HCT116 (cell line): ENCODE measurements at regions not wholly inside any gene's neighbourhood (a gene's known extent, or its start where the extent isn't known, plus 50 kb on each side); places are given as distances from the start of the nearest gene placed in this dataset.

ENCODE experiments used
- ATAC-seq: fragments of 200-7000 bp; cut with Tn5 transposase; 2 replicates; pipeline ENCODE4 v1.9.1; 2020; ENCODE audit warnings: mild to moderate bottlenecking, moderate library complexity
- BruUV-seq: library from RNA; stranded (reverse); fragments of 400-500 nt; replicated peaks from 2 replicates; lab custom pipeline; 2021; lab: Mats Ljungman, UMichigan
- CTCF ChIA-PET: fragments of 300-600 bp; sonication (Branson Sonifier 250); formaldehyde crosslinking; loops from one replicate; lab custom pipeline; 2021; ENCODE audit warnings: antibody characterized with exemption; lab: Charles Lee
- POLR2A ChIA-PET: fragments of 300-600, 350-600 bp; sonication (Branson Sonifier 250); formaldehyde crosslinking; loops from one replicate; lab custom pipeline; 2021; ENCODE audit warnings: antibody characterized with exemption; lab: Charles Lee
- RAD21 ChIA-PET, 2 experiments: fragments of 300-600 bp; sonication (Branson Sonifier 250); formaldehyde crosslinking; loops; one replicate each; lab custom pipeline; 2023; ENCODE audit warnings: low total read pairs in 2 of 2; ENCODE audit not compliant: uncharacterized antibody in 2 of 2, unreplicated experiment in 2 of 2, low non-redundant PET in 1 of 2; lab: Charles Lee
- DNase-seq: peaks from one replicate; pipeline ENCODE4 v3.0.0-alpha.2; 2010; ENCODE audit warnings: low read depth, low spot score
- H2AFZ ChIP-seq: fragments of 200-600 bp; shearing (Covaris generic), sonication (generic); 2 replicates; pipeline ENCODE4 v1.6.1; 2017; ENCODE audit warnings: low read depth, mixed run types, mixed read lengths, antibody characterized with exemption, low read length; ENCODE audit not compliant: poor library complexity, severe bottlenecking
- H3K27ac ChIP-seq: 2 replicates; pipeline ENCODE4 v1.5.1; 2012; ENCODE audit warnings: low read depth, low read length
- H3K27me3 ChIP-seq: fragments of 200-600 bp; sonication (generic); 2 replicates; pipeline ENCODE4 v1.6.1; 2016; ENCODE audit warnings: mixed run types, low read length, mixed read lengths; ENCODE audit not compliant: insufficient read depth
- H3K36me3 ChIP-seq, 2 experiments: fragments of 200-500 bp in 1 of 2; fragments of 200-600 bp in 1 of 2; sonication (Bioruptor generic) in 1 of 2; sonication (generic) in 1 of 2; 2 replicates each; pipeline versions ENCODE4 v1.5.1 to v1.6.1; 2014 to 2016; ENCODE audit warnings: low read length in 2 of 2, inconsistent platforms in 1 of 2, mixed read lengths in 1 of 2, mixed run types in 1 of 2; ENCODE audit not compliant: insufficient read depth in 2 of 2, control insufficient read depth in 1 of 2
- H3K4me1 ChIP-seq, 2 experiments: fragments of 200-600 bp in 1 of 2; sonication (generic) in 1 of 2; 2 replicates each; pipeline versions ENCODE4 v1.5.1 to v1.6.1; 2012 to 2017; ENCODE audit warnings: low read length in 2 of 2, inconsistent platforms in 1 of 2, mild to moderate bottlenecking in 1 of 2, mixed read lengths in 1 of 2, mixed run types in 1 of 2, moderate library complexity in 1 of 2; ENCODE audit not compliant: insufficient read depth in 2 of 2, control insufficient read depth in 1 of 2
- H3K4me2 ChIP-seq: fragments of 200-600 bp; sonication (generic); 2 replicates; pipeline ENCODE4 v1.6.1; 2017; ENCODE audit warnings: mixed run types, low read length, mixed read lengths
- H3K4me3 ChIP-seq, 2 experiments: fragments of 200-600 bp in 1 of 2; sonication (generic) in 1 of 2; replicated peaks in 1 of 2; 2 replicates each; pipeline ENCODE4 v1.5.1; 2011 to 2016; ENCODE audit warnings: low read length in 2 of 2, control low read depth in 1 of 2, low read depth in 1 of 2, mild to moderate bottlenecking in 1 of 2, mixed read lengths in 1 of 2, mixed run types in 1 of 2
- H3K79me2 ChIP-seq: fragments of 200-600 bp; sonication (generic); 2 replicates; pipeline ENCODE4 v1.6.1; 2017; ENCODE audit warnings: mild to moderate bottlenecking, mixed run types, low read length, moderate library complexity, mixed read lengths; ENCODE audit not compliant: insufficient read depth
- H3K9ac ChIP-seq: fragments of 200-600 bp; sonication (generic); 2 replicates; pipeline ENCODE4 v1.6.1; 2016; ENCODE audit warnings: low read length, mixed read lengths
- H3K9me2 ChIP-seq: fragments of 200-600 bp; sonication (generic), shearing (Covaris generic); 2 replicates; pipeline ENCODE4 v1.6.1; 2017; ENCODE audit warnings: mixed run types, mild to moderate bottlenecking, moderate library complexity; ENCODE audit not compliant: insufficient read depth
- H3K9me3 ChIP-seq, 2 experiments: fragments of 200-500 bp in 1 of 2; fragments of 200-600 bp in 1 of 2; sonication (Bioruptor generic) in 1 of 2; sonication (generic) in 1 of 2; 2 replicates each; pipeline ENCODE4 v1.6.1; 2014 to 2017; ENCODE audit warnings: low read length in 2 of 2, mixed read lengths in 2 of 2, inconsistent platforms in 1 of 2, low read depth in 1 of 2, mild to moderate bottlenecking in 1 of 2, mixed run types in 1 of 2, moderate library complexity in 1 of 2; ENCODE audit not compliant: control insufficient read depth in 1 of 2, insufficient read depth in 1 of 2
- H4K20me1 ChIP-seq: fragments of 200-600 bp; sonication (generic), shearing (Covaris generic); 2 replicates; pipeline ENCODE4 v1.6.1; 2017; ENCODE audit warnings: mixed run types, mild to moderate bottlenecking, moderate library complexity; ENCODE audit not compliant: insufficient read depth
- EZH2 ChIP-seq: fragments of 200-600 bp; sonication (generic); IDR thresholded peaks from 2 replicates; pipeline ENCODE4 v1.6.1; 2017; ENCODE audit warnings: antibody characterized with exemption, mixed run types
- EZH2phosphoT487 ChIP-seq: fragments of 200-600 bp; IDR thresholded peaks from 2 replicates; pipeline ENCODE4 v1.6.1; 2018; ENCODE audit warnings: antibody characterized with exemption, borderline replicate concordance
- JUND ChIP-seq: IDR thresholded peaks from 2 replicates; pipeline ENCODE4 v1.6.1; 2012
- POLR2A ChIP-seq: IDR thresholded peaks from 2 replicates; pipeline ENCODE4 v1.7.0; 2011; ENCODE audit warnings: borderline replicate concordance; ENCODE audit not compliant: insufficient read depth, insufficient read length; ENCODE audit errors: extremely low read depth
- SRF ChIP-seq: IDR thresholded peaks from 2 replicates; pipeline ENCODE4 v1.6.1; 2012; ENCODE audit warnings: low read depth
- YY1 ChIP-seq: IDR thresholded peaks from 2 replicates; pipeline ENCODE4 v1.6.1; 2011; ENCODE audit warnings: low read length, low read depth, moderate library complexity, mild to moderate bottlenecking; ENCODE audit not compliant: insufficient replicate concordance; ENCODE audit errors: extremely low read depth
- ZFX ChIP-seq: fragments of 450-650 bp; IDR thresholded peaks from 2 replicates; pipeline ENCODE4 v1.6.1; 2017
- intact Hi-C: fragments of 100-400 bp; cut with micrococcal nuclease; formaldehyde crosslinking; loops from 2 replicates; pipeline ENCODE4 v1.10.0; 2022
- TF ChIP-seq, protein P1 (sequence below): IDR thresholded peaks from 2 replicates; pipeline ENCODE4 v1.6.1; 2012; ENCODE audit warnings: low read depth
- TF ChIP-seq, protein P2 (sequence below), 3 experiments: fragments of 200-600 bp in 1 of 3; sonication (generic) in 1 of 3; IDR thresholded peaks in 2 of 3; conservative IDR thresholded peaks in 1 of 3; 2 replicates each; pipeline ENCODE4 v1.5.1; 2012 to 2017; ENCODE audit warnings: low read depth in 2 of 3, low read length in 2 of 3, antibody characterized with exemption in 1 of 3, borderline replicate concordance in 1 of 3, control low read depth in 1 of 3, mild to moderate bottlenecking in 1 of 3, mixed read lengths in 1 of 3, mixed run types in 1 of 3, moderate library complexity in 1 of 3; ENCODE audit not compliant: insufficient read depth in 1 of 3

DNA sequence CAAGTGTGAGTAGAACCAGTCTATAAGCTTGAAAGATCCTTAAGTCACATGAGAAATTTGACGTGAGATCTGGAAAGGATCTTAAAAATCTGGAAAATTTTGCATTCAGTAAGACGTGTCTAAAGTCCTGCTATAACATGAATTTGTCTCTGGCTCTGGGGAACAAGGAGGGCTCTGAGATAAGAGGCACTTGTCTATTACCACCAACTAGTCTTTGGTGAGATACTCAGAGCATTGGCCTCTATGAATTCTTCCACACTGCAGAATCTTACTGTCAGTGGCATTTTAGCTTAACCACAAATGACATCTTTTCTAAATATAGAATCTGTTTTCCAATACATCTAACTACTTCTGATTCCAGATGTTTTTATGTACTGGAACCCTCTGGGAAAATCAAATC is 1504.5 kb downstream of the DPP10 start:
- Histone ChIP-seq H3K9ac (no peak overlapping the region), H3K4me3 (no peak overlapping the region), H3K9me2 (no peaks in the 10 kb centered on the region), H3K9me3 (peaks cover 3 to 36% of the 10 kb centered on the region in 2 experiments; a peak in 2 of 4 replicates), H3K36me3 (no peaks in the 10 kb centered on the region), H3K79me2 (no peaks in the 10 kb centered on the region), H4K20me1 (no peaks in the 10 kb centered on the region), H3K4me2 (no peak overlapping the region)
- DNase-seq (no peak), ATAC-seq (no peak)
- BruUV-seq: no TSS peak
- POLR2A ChIA-PET: no interaction called here
- intact Hi-C loops: no loop called here
- CTCF ChIA-PET: no interaction called here
- RAD21 ChIA-PET: no interaction called here
- TF ChIP-seq EZH2 (no peak), ZFX (no peak), YY1 (no peak), SRF (no peak), POLR2A (no peak), JUND (no peak), EZH2phosphoT487 (no peak)
- TF ChIP-seq, protein P1, sequence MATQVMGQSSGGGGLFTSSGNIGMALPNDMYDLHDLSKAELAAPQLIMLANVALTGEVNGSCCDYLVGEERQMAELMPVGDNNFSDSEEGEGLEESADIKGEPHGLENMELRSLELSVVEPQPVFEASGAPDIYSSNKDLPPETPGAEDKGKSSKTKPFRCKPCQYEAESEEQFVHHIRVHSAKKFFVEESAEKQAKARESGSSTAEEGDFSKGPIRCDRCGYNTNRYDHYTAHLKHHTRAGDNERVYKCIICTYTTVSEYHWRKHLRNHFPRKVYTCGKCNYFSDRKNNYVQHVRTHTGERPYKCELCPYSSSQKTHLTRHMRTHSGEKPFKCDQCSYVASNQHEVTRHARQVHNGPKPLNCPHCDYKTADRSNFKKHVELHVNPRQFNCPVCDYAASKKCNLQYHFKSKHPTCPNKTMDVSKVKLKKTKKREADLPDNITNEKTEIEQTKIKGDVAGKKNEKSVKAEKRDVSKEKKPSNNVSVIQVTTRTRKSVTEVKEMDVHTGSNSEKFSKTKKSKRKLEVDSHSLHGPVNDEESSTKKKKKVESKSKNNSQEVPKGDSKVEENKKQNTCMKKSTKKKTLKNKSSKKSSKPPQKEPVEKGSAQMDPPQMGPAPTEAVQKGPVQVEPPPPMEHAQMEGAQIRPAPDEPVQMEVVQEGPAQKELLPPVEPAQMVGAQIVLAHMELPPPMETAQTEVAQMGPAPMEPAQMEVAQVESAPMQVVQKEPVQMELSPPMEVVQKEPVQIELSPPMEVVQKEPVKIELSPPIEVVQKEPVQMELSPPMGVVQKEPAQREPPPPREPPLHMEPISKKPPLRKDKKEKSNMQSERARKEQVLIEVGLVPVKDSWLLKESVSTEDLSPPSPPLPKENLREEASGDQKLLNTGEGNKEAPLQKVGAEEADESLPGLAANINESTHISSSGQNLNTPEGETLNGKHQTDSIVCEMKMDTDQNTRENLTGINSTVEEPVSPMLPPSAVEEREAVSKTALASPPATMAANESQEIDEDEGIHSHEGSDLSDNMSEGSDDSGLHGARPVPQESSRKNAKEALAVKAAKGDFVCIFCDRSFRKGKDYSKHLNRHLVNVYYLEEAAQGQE: no peak
- TF ChIP-seq, protein P2, sequence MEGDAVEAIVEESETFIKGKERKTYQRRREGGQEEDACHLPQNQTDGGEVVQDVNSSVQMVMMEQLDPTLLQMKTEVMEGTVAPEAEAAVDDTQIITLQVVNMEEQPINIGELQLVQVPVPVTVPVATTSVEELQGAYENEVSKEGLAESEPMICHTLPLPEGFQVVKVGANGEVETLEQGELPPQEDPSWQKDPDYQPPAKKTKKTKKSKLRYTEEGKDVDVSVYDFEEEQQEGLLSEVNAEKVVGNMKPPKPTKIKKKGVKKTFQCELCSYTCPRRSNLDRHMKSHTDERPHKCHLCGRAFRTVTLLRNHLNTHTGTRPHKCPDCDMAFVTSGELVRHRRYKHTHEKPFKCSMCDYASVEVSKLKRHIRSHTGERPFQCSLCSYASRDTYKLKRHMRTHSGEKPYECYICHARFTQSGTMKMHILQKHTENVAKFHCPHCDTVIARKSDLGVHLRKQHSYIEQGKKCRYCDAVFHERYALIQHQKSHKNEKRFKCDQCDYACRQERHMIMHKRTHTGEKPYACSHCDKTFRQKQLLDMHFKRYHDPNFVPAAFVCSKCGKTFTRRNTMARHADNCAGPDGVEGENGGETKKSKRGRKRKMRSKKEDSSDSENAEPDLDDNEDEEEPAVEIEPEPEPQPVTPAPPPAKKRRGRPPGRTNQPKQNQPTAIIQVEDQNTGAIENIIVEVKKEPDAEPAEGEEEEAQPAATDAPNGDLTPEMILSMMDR (IDR thresholded peaks at IDR 0.05 in 2 of 3, conservative IDR thresholded peaks at IDR 0.05 in 1 of 3; ENCODE audit: borderline replicate concordance in 1 of 3, insufficient read depth in 1 of 3, low read depth in 2 of 3, low read length in 2 of 3): no peak
- TF ChIP-seq, all 23 proteins: peak for 0
- no peak overlapping the region for H2AFZ ChIP-seq
- H3K4me1 ChIP-seq: no peaks in the 10 kb centered on the region
- H3K27me3 ChIP-seq: no peaks in the 10 kb centered on the region
- H3K27ac ChIP-seq: no peak overlapping the region
